H9 (cell line): ENCODE measurements at regions not wholly inside any gene's neighbourhood (a gene's known extent, or its start where the extent isn't known, plus 50 kb on each side); places are given as distances from the start of the nearest gene placed in this dataset.

ENCODE experiments used
- DNase-seq: peaks from one replicate; pipeline ENCODE4 v3.0.0-alpha.2; 2017
- H2AFZ ChIP-seq: one replicate; pipeline ENCODE4 v1.6.1; 2013; ENCODE audit warnings: mild to moderate bottlenecking, low read length, control low read depth, moderate library complexity
- H2AK5ac ChIP-seq: 2 replicates; pipeline ENCODE4 v1.6.1; 2013; ENCODE audit warnings: low read length, control low read depth, mixed read lengths; ENCODE audit not compliant: insufficient read length
- H2BK120ac ChIP-seq: one replicate; pipeline ENCODE4 v1.6.1; 2013; ENCODE audit warnings: low read depth, mild to moderate bottlenecking, low read length, control low read depth, inconsistent platforms; ENCODE audit not compliant: poor library complexity, severe bottlenecking
- H2BK12ac ChIP-seq: 2 replicates; pipeline ENCODE4 v1.6.1; 2013; ENCODE audit warnings: low read length, control low read depth, mixed read lengths, low read depth; ENCODE audit not compliant: insufficient read length
- H2BK15ac ChIP-seq: 2 replicates; pipeline ENCODE4 v1.6.1; 2013; ENCODE audit warnings: low read depth, low read length, control low read depth
- H2BK20ac ChIP-seq: one replicate; pipeline ENCODE4 v1.6.1; 2013; ENCODE audit warnings: low read depth, mild to moderate bottlenecking, low read length, control low read depth, inconsistent platforms; ENCODE audit not compliant: poor library complexity, severe bottlenecking
- H2BK5ac ChIP-seq: 2 replicates; pipeline ENCODE4 v1.6.1; 2013; ENCODE audit warnings: low read length, control low read depth, mixed read lengths; ENCODE audit not compliant: insufficient read length
- H3K14ac ChIP-seq: 2 replicates; pipeline ENCODE4 v1.6.1; 2013; ENCODE audit warnings: low read length, control low read depth; ENCODE audit not compliant: insufficient read depth
- H3K18ac ChIP-seq: 2 replicates; pipeline ENCODE4 v1.6.1; 2013; ENCODE audit warnings: low read depth, mild to moderate bottlenecking, mixed read lengths, low read length, control low read depth; ENCODE audit not compliant: insufficient read length
- H3K23ac ChIP-seq: 2 replicates; pipeline ENCODE4 v1.6.1; 2013; ENCODE audit warnings: low read length, control low read depth, mixed read lengths, low read depth; ENCODE audit not compliant: insufficient read length
- H3K23me2 ChIP-seq: 2 replicates; pipeline ENCODE4 v1.6.1; 2013; ENCODE audit warnings: low read depth, mild to moderate bottlenecking, mixed read lengths, low read length, control low read depth; ENCODE audit not compliant: insufficient read length, poor library complexity, severe bottlenecking
- H3K27ac ChIP-seq: 2 replicates; pipeline ENCODE4 v1.5.1; 2013; ENCODE audit warnings: low read length, control low read depth, mixed read lengths, low read depth; ENCODE audit not compliant: insufficient read length
- H3K27me3 ChIP-seq: 2 replicates; pipeline ENCODE4 v1.6.1; 2013; ENCODE audit warnings: low read length, control low read depth, inconsistent platforms; ENCODE audit not compliant: insufficient read depth
- H3K4ac ChIP-seq: 2 replicates; pipeline ENCODE4 v1.6.1; 2013; ENCODE audit warnings: low read depth, mild to moderate bottlenecking, control low read depth, inconsistent platforms, low read length, moderate library complexity
- H3K4me1 ChIP-seq: 2 replicates; pipeline ENCODE4 v1.6.1; 2013; ENCODE audit warnings: low read length, control low read depth, inconsistent platforms; ENCODE audit not compliant: insufficient read depth
- H3K4me2 ChIP-seq: 2 replicates; pipeline ENCODE4 v1.6.1; 2013; ENCODE audit warnings: low read length, control low read depth, mixed read lengths; ENCODE audit not compliant: insufficient read length, insufficient read depth
- H3K56ac ChIP-seq: 2 replicates; pipeline ENCODE4 v1.6.1; 2013; ENCODE audit warnings: low read depth, mild to moderate bottlenecking, mixed read lengths, low read length, control low read depth; ENCODE audit not compliant: insufficient read length
- H3K79me1 ChIP-seq: 2 replicates; pipeline ENCODE4 v1.6.1; 2013; ENCODE audit warnings: low read depth, mild to moderate bottlenecking, moderate library complexity, low read length, control low read depth, inconsistent platforms; ENCODE audit not compliant: insufficient read depth, poor library complexity, severe bottlenecking
- H3K79me2 ChIP-seq: 2 replicates; pipeline ENCODE4 v1.6.1; 2013; ENCODE audit warnings: low read length, control low read depth, inconsistent platforms; ENCODE audit not compliant: insufficient read depth
- H3K9ac ChIP-seq: 2 replicates; pipeline ENCODE4 v1.6.1; 2013; ENCODE audit warnings: low read length, control low read depth, mixed read lengths; ENCODE audit not compliant: insufficient read length; ENCODE audit errors: extremely low read depth
- H3K9me3 ChIP-seq: one replicate; pipeline ENCODE4 v1.6.1; 2013; ENCODE audit warnings: low read depth, low read length, inconsistent platforms; ENCODE audit not compliant: control insufficient read depth
- H3T11ph ChIP-seq: one replicate; pipeline ENCODE4 v1.6.1; 2013; ENCODE audit warnings: mild to moderate bottlenecking, low read length, control low read depth, inconsistent platforms
- H4K20me1 ChIP-seq: one replicate; pipeline ENCODE4 v1.6.1; 2013; ENCODE audit not compliant: control insufficient read depth, insufficient read length, insufficient read depth
- H4K5ac ChIP-seq: 2 replicates; pipeline ENCODE4 v1.6.1; 2013; ENCODE audit warnings: low read depth, mild to moderate bottlenecking, mixed read lengths, low read length, control low read depth; ENCODE audit not compliant: insufficient read length
- H4K8ac ChIP-seq: replicated peaks from 2 replicates; pipeline ENCODE4 v1.6.1; 2013; ENCODE audit warnings: low read length, control low read depth, mixed read lengths, low read depth; ENCODE audit not compliant: insufficient read length
- H4K91ac ChIP-seq: 2 replicates; pipeline ENCODE4 v1.6.1; 2013; ENCODE audit warnings: low read depth, mild to moderate bottlenecking, moderate library complexity, mixed read lengths, low read length, control low read depth; ENCODE audit not compliant: insufficient read length
- H3K27ac Mint-ChIP-seq, 3 experiments: 2 replicates in 2 of 3; 3 replicates in 1 of 3; pipeline ENCODE4 v1.8.0; 2020 to 2021; ENCODE audit warnings: mixed read lengths in 3 of 3, mild to moderate bottlenecking in 1 of 3, moderate library complexity in 1 of 3
- H3K27me3 Mint-ChIP-seq: 2 replicates; pipeline ENCODE4 v1.8.0; 2021; ENCODE audit warnings: low read depth, mild to moderate bottlenecking, moderate library complexity, mixed read lengths
- H3K36me3 Mint-ChIP-seq, 3 experiments: 2 replicates in 2 of 3; 3 replicates in 1 of 3; pipeline ENCODE4 v1.8.0; 2020 to 2021; ENCODE audit warnings: low read depth in 3 of 3, mixed read lengths in 3 of 3; ENCODE audit not compliant: insufficient read depth in 1 of 3
- H3K4me1 Mint-ChIP-seq, 2 experiments: 2 replicates each; pipeline ENCODE4 v1.8.0; 2020; ENCODE audit warnings: mixed read lengths in 2 of 2
- H3K4me3 Mint-ChIP-seq, 2 experiments: 2 replicates in 1 of 2; 3 replicates in 1 of 2; pipeline ENCODE4 v1.8.0; 2020 to 2021; ENCODE audit warnings: mild to moderate bottlenecking in 2 of 2, mixed read lengths in 2 of 2, moderate library complexity in 1 of 2
- H3K9me3 Mint-ChIP-seq, 2 experiments: 2 replicates in 1 of 2; 3 replicates in 1 of 2; pipeline ENCODE4 v1.8.0; 2020; ENCODE audit warnings: mild to moderate bottlenecking in 2 of 2, mixed read lengths in 2 of 2, moderate library complexity in 1 of 2
- CTCF ChIP-seq: fragments of 200-600 bp; sonication (generic); conservative IDR thresholded peaks from 3 replicates; pipeline ENCODE4 v1.8.0; 2021; ENCODE audit warnings: antibody characterized with exemption, mild to moderate bottlenecking
- WGBS: extraction: QIAGEN DNeasy Blood & Tissue Kit; methylation state at CpG from one replicate; pipeline ENCODE4 v1.1.7; 2013; ENCODE audit warnings: missing lambda C conversion rate, low lambda C conversion rate, mixed read lengths; ENCODE audit not compliant: insufficient read length; ENCODE audit errors: extremely low coverage; 5-methylcytosine and 5-hydroxymethylcytosine counted together

- Histone ChIP-seq H3K23ac (no peak overlapping the region), H2BK120ac (no peak overlapping the region), H3K4ac (no peak overlapping the region), H3K9ac (no peak overlapping the region), H2BK5ac (no peak overlapping the region), H3K79me2 (no peaks in the 10 kb centered on the region), H3K9me3 (no peaks in the 10 kb centered on the region), H4K91ac (no peak overlapping the region), H2AFZ (no peak overlapping the region), H3K27me3 (no peaks in the 10 kb centered on the region), H3K4me2 (no peak overlapping the region), H3K23me2 (no peaks in the 10 kb centered on the region), H2BK20ac (no peak overlapping the region), H4K8ac (no peak overlapping the region), H3K4me1 (no peaks in the 10 kb centered on the region), H2AK5ac (no peak overlapping the region), H2BK12ac (no peak overlapping the region), H3K79me1 (no peaks in the 10 kb centered on the region), H3K56ac (no peak overlapping the region), H3K14ac (no peak overlapping the region), H4K20me1 (no peaks in the 10 kb centered on the region), H4K5ac (no peak overlapping the region), H3K27ac (no peak overlapping the region), H3K18ac (no peak overlapping the region), H3T11ph (no peak overlapping the region), H2BK15ac (no peak overlapping the region)
- DNase-seq = no peak
- Mint-ChIP-seq H3K27ac (no peak overlapping the region; a peak in 1 of 7 replicates), H3K36me3 (no peaks in the 10 kb centered on the region), H3K4me3 (no peak overlapping the region), H3K9me3 (no peaks in the 10 kb centered on the region), H3K4me1 (0 out of 4 replicates have a peak, but pooled peaks cover 0 to 6% of the 10 kb centered on the region in 2 experiments), H3K27me3 (no peaks in the 10 kb centered on the region)
- WGBS = no CpG with 5 or more reads among the region's 26 CpGs
- TF ChIP-seq CTCF = no peak
Observed at GRCh38 chr6:168860987-168861386, 392.7 kb downstream of the THBS2 start.
